Caco-2 (cell line): ENCODE measurements at regions not wholly inside any gene's neighbourhood (a gene's known extent, or its start where the extent isn't known, plus 50 kb on each side); places are given as distances from the start of the nearest gene placed in this dataset.

Source experiments
- BruUV-seq: library from RNA; stranded (reverse); fragments of 400-500 nt; replicated peaks from 2 replicates; lab custom pipeline; 2021; lab: Mats Ljungman, UMichigan
- CTCF ChIA-PET: fragments of 300-600 bp; sonication (Branson Sonifier 250); formaldehyde crosslinking; loops from one replicate; lab custom pipeline; 2022; ENCODE audit warnings: antibody characterized with exemption; lab: Charles Lee
- POLR2A ChIA-PET: fragments of 300-600 bp; sonication (Branson Sonifier 250); formaldehyde crosslinking; loops from one replicate; lab custom pipeline; 2022; ENCODE audit warnings: antibody characterized with exemption; lab: Charles Lee
- DNase-seq, 2 experiments: peaks; one replicate each; pipeline versions ENCODE4 v3.0.0 to v3.0.0-alpha.2; 2020 to 2022
- H3K27me3 ChIP-seq: replicated peaks from 2 replicates; pipeline ENCODE4 v1.6.0; 2011; ENCODE audit warnings: low read length; ENCODE audit not compliant: control insufficient read depth, insufficient read depth
- H3K36me3 ChIP-seq: 2 replicates; pipeline ENCODE4 v1.5.1; 2011; ENCODE audit warnings: low read length; ENCODE audit not compliant: control insufficient read depth, insufficient read depth
- H3K4me1 ChIP-seq: fragments of 250-450 bp; sonication (Bioruptor Pico); 2 replicates; pipeline ENCODE4 v1.5.1; 2020; ENCODE audit warnings: mild to moderate bottlenecking
- H3K4me3 ChIP-seq: 2 replicates; pipeline ENCODE4 v1.5.1; 2011; ENCODE audit warnings: low read depth, mild to moderate bottlenecking, control low read depth, low read length
- H3K9me3 ChIP-seq: fragments of 250-450 bp; sonication (Bioruptor Pico); 2 replicates; pipeline ENCODE4 v1.5.1; 2020; ENCODE audit warnings: mild to moderate bottlenecking, moderate library complexity
- H3K27ac Mint-ChIP-seq: one replicate; pipeline ENCODE4 v1.8.0; 2022; ENCODE audit warnings: mixed read lengths; ENCODE audit not compliant: unreplicated experiment
- H3K27me3 Mint-ChIP-seq: one replicate; pipeline ENCODE4 v1.8.0; 2022; ENCODE audit warnings: mixed read lengths; ENCODE audit not compliant: insufficient read depth, unreplicated experiment
- H3K36me3 Mint-ChIP-seq: one replicate; pipeline ENCODE4 v1.8.0; 2022; ENCODE audit warnings: mild to moderate bottlenecking, mixed read lengths; ENCODE audit not compliant: insufficient read depth, unreplicated experiment
- H3K4me1 Mint-ChIP-seq: one replicate; pipeline ENCODE4 v1.8.0; 2022; ENCODE audit warnings: low read depth, mixed read lengths; ENCODE audit not compliant: unreplicated experiment
- H3K4me3 Mint-ChIP-seq: one replicate; pipeline ENCODE4 v1.8.0; 2022; ENCODE audit warnings: mild to moderate bottlenecking, moderate library complexity, mixed read lengths; ENCODE audit not compliant: unreplicated experiment
- H3K9me3 Mint-ChIP-seq: one replicate; pipeline ENCODE4 v1.8.0; 2022; ENCODE audit warnings: mixed read lengths; ENCODE audit not compliant: unreplicated experiment
- CTCF ChIP-seq, 2 experiments: fragments of 200-600 bp in 1 of 2; IDR thresholded peaks; 1 replicate in 1 of 2; 2 replicates in 1 of 2; pipeline versions ENCODE4 v1.5.1 to v1.8.0; 2011 to 2022; ENCODE audit warnings: antibody characterized with exemption in 1 of 2, control low read depth in 1 of 2, inconsistent platforms in 1 of 2, low read depth in 1 of 2, low read length in 1 of 2, mild to moderate bottlenecking in 1 of 2, moderate library complexity in 1 of 2; ENCODE audit not compliant: insufficient read depth in 1 of 2, severe bottlenecking in 1 of 2, unreplicated experiment in 1 of 2
- intact Hi-C: fragments of 100-400 bp; cut with micrococcal nuclease; formaldehyde crosslinking; loops from one replicate; pipeline ENCODE4 v1.10.0; 2022; ENCODE audit not compliant: unreplicated experiment

GRCh38 chr12:127745469-127746212 is 521.3 kb upstream of the TMEM132C start:
- no peak overlapping the region for H3K27ac Mint-ChIP-seq
- H3K4me3 Mint-ChIP-seq = no peak overlapping the region
- no TSS peak for BruUV-seq
- DNase-seq = no peak
- no peaks in the 10 kb centered on the region for H3K36me3 Mint-ChIP-seq
- peaks cover 4% of the 10 kb centered on the region for H3K27me3 Mint-ChIP-seq
- no peaks in the 10 kb centered on the region for H3K9me3 Mint-ChIP-seq
- Histone ChIP-seq H3K4me1 (no peaks in the 10 kb centered on the region), H3K27me3 (no peaks in the 10 kb centered on the region), H3K36me3 (no peaks in the 10 kb centered on the region), H3K4me3 (no peak overlapping the region), H3K9me3 (no peaks in the 10 kb centered on the region)
- CTCF ChIA-PET = no interaction called here
- intact Hi-C loops = no loop called here
- no peaks in the 10 kb centered on the region for H3K4me1 Mint-ChIP-seq
- POLR2A ChIA-PET = no interaction called here
- no peak for TF ChIP-seq CTCF (IDR thresholded peaks at IDR 0.05; ENCODE audit: insufficient read depth in 1 of 2, low read depth in 1 of 2, low read length in 1 of 2, severe bottlenecking in 1 of 2, unreplicated experiment in 1 of 2)

GRCh38 chr12:127749416-127749815 is 517.6 kb upstream of the TMEM132C start:
- no peak for TF ChIP-seq CTCF (IDR thresholded peaks at IDR 0.05; ENCODE audit: insufficient read depth in 1 of 2, low read depth in 1 of 2, low read length in 1 of 2, severe bottlenecking in 1 of 2, unreplicated experiment in 1 of 2)
- H3K4me3 ChIP-seq = no peak overlapping the region
- H3K9me3 ChIP-seq = no peaks in the 10 kb centered on the region
- H3K36me3 ChIP-seq = no peaks in the 10 kb centered on the region
- ChIA-PET CTCF (no interaction called here), POLR2A (no interaction called here)
- BruUV-seq = no TSS peak
- no peaks in the 10 kb centered on the region for H3K9me3 Mint-ChIP-seq
- H3K4me1 ChIP-seq = no peaks in the 10 kb centered on the region
- DNase-seq = no peak
- no peaks in the 10 kb centered on the region for H3K36me3 Mint-ChIP-seq
- no peaks in the 10 kb centered on the region for H3K4me1 Mint-ChIP-seq
- intact Hi-C loops = no loop called here
- no peak overlapping the region for H3K4me3 Mint-ChIP-seq
- no peak overlapping the region for H3K27ac Mint-ChIP-seq
- H3K27me3 ChIP-seq = no peaks in the 10 kb centered on the region
- H3K27me3 Mint-ChIP-seq = no peaks in the 10 kb centered on the region

DNA sequence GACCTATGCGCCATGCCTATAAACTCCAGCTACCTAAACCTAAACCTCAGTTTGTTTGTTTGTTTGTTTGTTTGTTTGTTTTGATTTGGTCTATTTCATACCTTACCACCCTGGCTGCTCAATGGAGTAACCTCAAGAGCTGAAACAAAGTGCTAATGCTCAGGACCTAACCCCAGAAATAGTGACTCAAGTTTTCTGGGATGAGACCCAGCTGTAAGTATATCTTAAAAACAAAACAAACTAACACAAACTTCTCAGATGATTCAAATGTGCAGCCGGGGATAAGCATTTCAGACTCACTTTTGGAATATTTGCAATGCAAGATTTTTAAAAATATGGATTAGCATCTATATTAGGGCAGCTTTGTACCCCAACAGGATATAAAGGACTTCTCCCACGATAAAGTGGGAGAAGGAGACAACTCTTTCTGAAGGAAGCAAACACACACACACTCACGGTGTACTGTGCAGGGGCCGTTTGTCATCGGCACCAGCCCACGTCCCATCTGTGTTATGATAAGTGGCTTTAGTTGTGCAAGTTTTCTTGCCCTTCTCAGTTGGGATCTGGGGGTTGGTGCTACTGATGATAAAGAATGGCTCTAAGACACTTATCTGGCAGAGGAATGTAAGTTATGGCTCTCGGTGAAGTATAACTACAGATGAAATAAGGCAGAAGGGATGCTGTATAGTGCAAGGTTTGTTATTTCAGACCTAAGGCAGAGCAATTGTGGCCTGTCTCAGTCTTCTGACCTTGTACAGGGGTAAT is 516.7 kb upstream of the TMEM132C start:
- Mint-ChIP-seq H3K4me1 (no peaks in the 10 kb centered on the region), H3K4me3 (no peak overlapping the region), H3K27ac (no peak overlapping the region), H3K9me3 (peaks cover 6% of the 10 kb centered on the region), H3K27me3 (no peaks in the 10 kb centered on the region), H3K36me3 (no peaks in the 10 kb centered on the region)
- Histone ChIP-seq H3K36me3 (no peaks in the 10 kb centered on the region), H3K27me3 (no peaks in the 10 kb centered on the region), H3K4me3 (no peak overlapping the region), H3K9me3 (no peaks in the 10 kb centered on the region), H3K4me1 (no peaks in the 10 kb centered on the region)
- BruUV-seq = no TSS peak
- CTCF ChIA-PET = no interaction called here
- POLR2A ChIA-PET = no interaction called here
- DNase-seq = no peak
- intact Hi-C loops = no loop called here
- TF ChIP-seq CTCF (IDR thresholded peaks at IDR 0.05; ENCODE audit: insufficient read depth in 1 of 2, low read depth in 1 of 2, low read length in 1 of 2, severe bottlenecking in 1 of 2, unreplicated experiment in 1 of 2) = no peak
